ENCODE measurements at regions not wholly inside any gene's neighbourhood (a gene's known extent, or its start where the extent isn't known, plus 50 kb on each side); places are given as distances from the start of the nearest gene placed in this dataset.

- ATAC-seq = no peak
Observed at GRCh38 chr16:87228363-87228762, 88.8 kb downstream of the C16orf95 start.

DNA sequence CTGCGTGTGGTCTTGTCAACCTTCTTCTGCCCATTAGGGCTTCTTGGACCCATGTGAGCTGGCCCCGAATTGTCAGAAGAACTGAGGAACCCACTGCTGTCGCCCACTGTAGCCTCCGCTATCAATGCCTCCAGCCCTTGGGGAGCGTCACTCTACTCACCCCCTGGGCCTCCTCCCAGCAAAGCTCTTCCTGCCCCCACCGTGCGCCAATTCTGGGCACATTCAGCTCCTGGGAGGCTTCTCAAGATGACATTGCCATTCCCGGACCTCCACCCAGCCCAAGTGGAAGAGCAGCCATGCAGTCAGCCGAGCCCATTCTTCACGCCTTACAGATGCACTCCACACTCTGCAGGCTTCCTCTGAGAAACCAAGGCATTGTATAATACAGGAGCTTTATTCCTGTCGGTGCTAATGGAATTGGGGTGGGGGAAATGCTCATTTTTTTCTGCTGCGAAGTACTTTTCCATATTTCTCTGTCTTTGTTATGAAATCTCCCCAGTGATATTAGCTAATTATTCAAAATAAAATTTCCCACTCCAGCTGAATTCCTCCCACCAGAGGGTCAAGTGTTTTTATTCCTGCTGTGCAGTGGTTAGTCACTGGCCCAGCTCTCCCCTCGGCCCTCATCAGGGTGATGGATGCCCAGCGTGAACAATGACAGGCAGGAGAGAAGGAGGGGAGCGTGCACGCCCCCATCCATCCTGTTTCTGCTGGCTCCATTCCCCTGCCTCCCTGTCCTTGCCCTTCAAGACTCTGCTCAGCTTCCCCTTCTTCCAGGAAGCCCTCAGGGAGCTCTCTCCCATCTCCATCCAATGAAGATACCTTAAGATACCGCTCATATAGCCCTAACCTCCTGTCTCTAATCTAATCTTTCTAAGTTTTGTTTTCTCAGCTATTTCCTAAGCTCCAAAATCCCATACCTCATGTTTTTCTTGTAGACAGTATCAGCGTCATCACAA, 87.7 kb downstream of the C16orf95 start:
- no peaks in the 10 kb centered on the region for H3K4me1 ChIP-seq
- peaks cover 4% of the 10 kb centered on the region for H3K27me3 ChIP-seq
- no peak overlapping the region for H3K27ac ChIP-seq
- H3K36me3 ChIP-seq = no peaks in the 10 kb centered on the region
- no peak overlapping the region for H3K4me3 ChIP-seq
- TF ChIP-seq CTCF (IDR thresholded peaks at IDR 0.05) = no peak
- intact Hi-C loops (cut with DNase I) = no loop called here
- ATAC-seq (no peak), DNase-seq (no peak)
- no peaks in the 10 kb centered on the region for H3K9me3 ChIP-seq

More at GRCh38 chr16:87228363-87228762, 88.8 kb downstream of the C16orf95 start:
- Histone ChIP-seq H3K4me1 (no peaks in the 10 kb centered on the region), H3K27ac (peak overlapping the region; percentile 75), H3K9me3 (no peaks in the 10 kb centered on the region), H3K4me3 (no peak overlapping the region), H3K36me3 (no peaks in the 10 kb centered on the region), H3K27me3 (no peaks in the 10 kb centered on the region)
- no peak for DNase-seq
- intact Hi-C loops (cut with DNase I) = no loop called here
- TF ChIP-seq CTCF (IDR thresholded peaks at IDR 0.05) = no peak

GRCh38 chr16:87230571-87230970, 86.6 kb downstream of the C16orf95 start:
- ATAC-seq = no peak

DNA sequence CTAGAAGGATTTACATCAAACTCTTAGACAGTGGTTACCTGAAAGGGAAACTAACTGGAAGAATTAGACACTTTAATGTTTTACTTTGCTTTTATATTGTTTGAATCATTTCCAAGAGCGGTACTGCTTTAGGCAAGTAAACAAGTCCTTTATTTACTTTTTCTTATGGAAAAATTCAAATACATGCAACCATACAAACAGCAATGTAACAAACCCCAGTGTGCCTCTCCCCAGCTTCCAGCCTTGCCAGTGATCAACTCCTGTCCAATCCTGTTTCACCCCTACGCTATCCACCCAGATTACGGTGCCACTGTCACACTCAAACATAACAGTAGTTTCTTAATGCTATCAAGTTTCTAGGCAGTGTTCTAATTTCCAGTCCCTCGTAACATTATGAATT, 85.9 kb downstream of the C16orf95 start:
- Histone ChIP-seq H3K4me3 (no peak overlapping the region), H3K36me3 (no peaks in the 10 kb centered on the region), H3K27me3 (peaks cover 8% of the 10 kb centered on the region), H3K9me3 (no peaks in the 10 kb centered on the region), H3K27ac (no peak overlapping the region), H3K4me1 (no peaks in the 10 kb centered on the region)
- DNase-seq (no peak), ATAC-seq (no peak)
- intact Hi-C loops (cut with DNase I) = no loop called here
- no peak for TF ChIP-seq CTCF (IDR thresholded peaks at IDR 0.05)

More at GRCh38 chr16:87230571-87230970, 86.6 kb downstream of the C16orf95 start:
- DNase-seq = no peak
- Histone ChIP-seq H3K4me3 (no peak overlapping the region), H3K27ac (no peak overlapping the region), H3K27me3 (peaks cover 8% of the 10 kb centered on the region), H3K4me1 (no peaks in the 10 kb centered on the region), H3K36me3 (no peaks in the 10 kb centered on the region), H3K9me3 (no peaks in the 10 kb centered on the region)
- intact Hi-C loops (cut with DNase I) = no loop called here
- no peak for TF ChIP-seq CTCF (IDR thresholded peaks at IDR 0.05)

DNA sequence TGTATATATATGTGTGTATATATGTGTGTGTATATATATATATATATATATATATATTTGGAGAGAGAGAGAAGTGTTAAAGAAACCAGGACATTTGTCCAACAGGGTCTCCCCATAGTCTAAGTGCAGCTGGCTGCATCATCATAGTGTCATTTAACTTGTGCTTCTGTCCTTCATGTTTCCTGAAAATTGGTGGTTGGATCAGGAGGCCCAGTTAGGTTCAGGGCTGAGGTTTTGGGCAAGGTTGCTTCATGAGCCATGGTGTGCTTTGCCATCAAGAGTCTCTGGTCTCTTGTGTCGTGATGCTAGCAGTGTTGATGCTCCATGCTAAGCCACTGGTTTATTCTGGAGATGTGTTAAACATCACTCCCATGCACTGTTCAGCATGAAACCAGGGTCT, 85.3 kb downstream of the C16orf95 start:
- intact Hi-C loops (cut with DNase I) = no loop called here
- DNase-seq = no peak
- Histone ChIP-seq H3K4me3 (no peak overlapping the region), H3K27ac (no peak overlapping the region), H3K27me3 (peaks cover 8% of the 10 kb centered on the region), H3K36me3 (no peaks in the 10 kb centered on the region), H3K4me1 (no peaks in the 10 kb centered on the region), H3K9me3 (no peaks in the 10 kb centered on the region)
- no peak for TF ChIP-seq CTCF (IDR thresholded peaks at IDR 0.05)
- no peak for ATAC-seq

All from upper lobe of right lung (tissue), 1 donor.